IMR-90 (cell line): ENCODE measurements at regions not wholly inside any gene's neighbourhood (a gene's known extent, or its start where the extent isn't known, plus 50 kb on each side); places are given as distances from the start of the nearest gene placed in this dataset.

Experiments
- ATAC-seq: fragments of 200-7000 bp; cut with Tn5 transposase; 2 replicates; pipeline ENCODE4 v1.9.1; 2020; ENCODE audit warnings: low read depth, mild to moderate bottlenecking, moderate library complexity
- BruUV-seq: library from RNA; stranded (reverse); fragments of 400-500 nt; replicated peaks from 2 replicates; lab custom pipeline; 2021; lab: Mats Ljungman, UMichigan
- CTCF ChIA-PET: fragments of 300-600 bp; formaldehyde crosslinking; extraction: SDS; loops from one replicate; lab custom pipeline; 2021; ENCODE audit warnings: antibody characterized with exemption; lab: Yijun Ruan, JAX
- POLR2A ChIA-PET: fragments of 300-600 bp; sonication (Branson Sonifier 250); formaldehyde crosslinking; loops from one replicate; lab custom pipeline; 2022; ENCODE audit warnings: antibody characterized with exemption; ENCODE audit not compliant: unreplicated experiment; lab: Charles Lee
- DNase-seq: peaks from one replicate; pipeline ENCODE4 v3.0.0; 2013
- H2AFZ ChIP-seq: replicated peaks from 2 replicates; pipeline ENCODE3; 2013; ENCODE audit warnings: low read length, mild to moderate bottlenecking; ENCODE audit not compliant: poor library complexity
- H2AK5ac ChIP-seq: 2 replicates; pipeline ENCODE4 v1.6.1; 2013; ENCODE audit warnings: low read depth, low read length, inconsistent platforms
- H2AK9ac ChIP-seq: replicated peaks from 2 replicates; pipeline ENCODE3; 2013; ENCODE audit warnings: mild to moderate bottlenecking, low read depth, low read length, moderate library complexity; ENCODE audit not compliant: poor library complexity
- H2BK120ac ChIP-seq: 2 replicates; pipeline ENCODE4 v1.6.1; 2013; ENCODE audit warnings: low read depth, low read length, inconsistent platforms
- H2BK15ac ChIP-seq: 3 replicates; pipeline ENCODE4 v1.6.1; 2013; ENCODE audit warnings: low read depth, low read length, inconsistent platforms
- H2BK20ac ChIP-seq: 2 replicates; pipeline ENCODE4 v1.6.1; 2013; ENCODE audit warnings: low read depth, mild to moderate bottlenecking, inconsistent platforms, low read length, moderate library complexity
- H2BK5ac ChIP-seq: 2 replicates; pipeline ENCODE4 v1.6.1; 2013; ENCODE audit warnings: mild to moderate bottlenecking, low read depth, low read length, inconsistent platforms; ENCODE audit not compliant: poor library complexity, severe bottlenecking
- H3K14ac ChIP-seq: replicated peaks from 2 replicates; pipeline ENCODE4 v1.6.1; 2013; ENCODE audit warnings: low read depth, low read length, inconsistent platforms
- H3K18ac ChIP-seq: 2 replicates; pipeline ENCODE4 v1.6.1; 2013; ENCODE audit warnings: low read depth, low read length, control low read depth
- H3K23ac ChIP-seq: 2 replicates; pipeline ENCODE4 v1.6.1; 2013; ENCODE audit warnings: low read depth, low read length, inconsistent platforms
- H3K27ac ChIP-seq: 2 replicates; pipeline ENCODE4 v1.5.1; 2013; ENCODE audit warnings: mild to moderate bottlenecking, control low read depth, low read length; ENCODE audit not compliant: insufficient read depth
- H3K27me3 ChIP-seq: 2 replicates; pipeline ENCODE4 v1.6.1; 2013; ENCODE audit warnings: low read length; ENCODE audit not compliant: control insufficient read depth, insufficient read depth
- H3K36me3 ChIP-seq: 2 replicates; pipeline ENCODE4 v1.6.1; 2013; ENCODE audit warnings: low read length, mixed read lengths; ENCODE audit not compliant: control insufficient read depth, insufficient read depth
- H3K4ac ChIP-seq: 2 replicates; pipeline ENCODE4 v1.6.1; 2013; ENCODE audit warnings: low read depth, low read length, inconsistent platforms
- H3K4me1 ChIP-seq: 2 replicates; pipeline ENCODE4 v1.6.1; 2013; ENCODE audit warnings: low read length, mixed read lengths; ENCODE audit not compliant: control insufficient read depth, insufficient read depth
- H3K4me2 ChIP-seq: 2 replicates; pipeline ENCODE4 v1.6.1; 2013; ENCODE audit warnings: low read depth, mild to moderate bottlenecking, control low read depth, low read length, moderate library complexity
- H3K4me3 ChIP-seq: 2 replicates; pipeline ENCODE4 v1.5.1; 2013; ENCODE audit warnings: low read depth, mild to moderate bottlenecking, control low read depth, low read length, moderate library complexity; ENCODE audit not compliant: insufficient read depth
- H3K56ac ChIP-seq: 2 replicates; pipeline ENCODE4 v1.6.1; 2013; ENCODE audit warnings: low read length, inconsistent platforms; ENCODE audit not compliant: insufficient read depth; ENCODE audit errors: extremely low read depth
- H3K79me1 ChIP-seq, 2 experiments: 2 replicates each; pipeline ENCODE4 v1.6.1; 2013; ENCODE audit warnings: low read length in 2 of 2, inconsistent platforms in 1 of 2, low read depth in 1 of 2
- H3K9ac ChIP-seq: 2 replicates; pipeline ENCODE4 v1.6.1; 2013; ENCODE audit warnings: low read depth, low read length, control low read depth
- H3K9me1 ChIP-seq: 2 replicates; pipeline ENCODE4 v1.6.1; 2013; ENCODE audit warnings: low read length, inconsistent platforms; ENCODE audit not compliant: insufficient read depth
- H3K9me3 ChIP-seq: 2 replicates; pipeline ENCODE4 v1.6.1; 2013; ENCODE audit warnings: low read length; ENCODE audit not compliant: control insufficient read depth, insufficient read depth
- H4K20me1 ChIP-seq: 2 replicates; pipeline ENCODE4 v1.6.1; 2013; ENCODE audit warnings: low read length, inconsistent platforms; ENCODE audit not compliant: insufficient read depth
- H4K5ac ChIP-seq: 2 replicates; pipeline ENCODE4 v1.6.1; 2013; ENCODE audit warnings: mild to moderate bottlenecking, low read depth, low read length, control low read depth
- H4K8ac ChIP-seq, 2 experiments: 2 replicates each; pipeline ENCODE4 v1.6.1; 2013; ENCODE audit warnings: low read depth in 2 of 2, low read length in 2 of 2, control low read depth in 1 of 2, inconsistent platforms in 1 of 2
- H4K91ac ChIP-seq: 2 replicates; pipeline ENCODE4 v1.6.1; 2013; ENCODE audit warnings: low read depth, low read length, inconsistent platforms; ENCODE audit not compliant: insufficient read depth
- CEBPB ChIP-seq: IDR thresholded peaks from 2 replicates; pipeline ENCODE4 v1.6.1; 2012; ENCODE audit warnings: low read depth, low read length, improper control_type of control experiment
- MAFK ChIP-seq: IDR thresholded peaks from 2 replicates; pipeline ENCODE4 v1.6.1; 2012; ENCODE audit warnings: low read depth, low read length, improper control_type of control experiment
- dilution Hi-C: fragments of 300-500 bp; cut with HindIII; formaldehyde crosslinking; loops from one replicate; pipeline ENCODE4 v1.14.3; 2018; ENCODE audit warnings: low sequenced_read_pairs; ENCODE audit not compliant: unreplicated experiment
- in situ Hi-C: fragments of 300-500 bp; cut with MboI; formaldehyde crosslinking; loops from 3 replicates; pipeline ENCODE4 v1.14.3; 2019; ENCODE audit warnings: low sequenced_read_pairs, inconsistent platforms, mixed read lengths
- intact Hi-C: fragments of 100-400 bp; cut with micrococcal nuclease; formaldehyde crosslinking; loops from 2 replicates; pipeline ENCODE4 v1.10.0; 2022

GRCh38 chr12:28857369-28857768 is 291.7 kb upstream of the FAR2 start:
- Histone ChIP-seq H3K27ac (no peak overlapping the region), H3K9ac (no peak overlapping the region), H3K9me3 (no peaks in the 10 kb centered on the region), H3K56ac (no peak overlapping the region), H3K4me2 (no peak overlapping the region), H4K20me1 (no peaks in the 10 kb centered on the region), H3K4ac (no peak overlapping the region), H3K14ac (no peak overlapping the region), H2BK5ac (no peak overlapping the region), H4K5ac (no peak overlapping the region), H4K91ac (no peak overlapping the region), H3K79me1 (no peaks in the 10 kb centered on the region), H3K4me1 (no peaks in the 10 kb centered on the region), H3K4me3 (no peak overlapping the region), H3K9me1 (no peaks in the 10 kb centered on the region), H2BK120ac (no peak overlapping the region), H2AK5ac (no peak overlapping the region), H2BK15ac (no peak overlapping the region), H2BK20ac (no peak overlapping the region), H3K18ac (no peak overlapping the region), H3K36me3 (no peaks in the 10 kb centered on the region), H2AFZ (no peak overlapping the region), H2AK9ac (no peak overlapping the region), H3K27me3 (no peaks in the 10 kb centered on the region), H4K8ac (no peak overlapping the region), H3K23ac (no peak overlapping the region)
- ATAC-seq (no peak), DNase-seq (no peak)
- TF ChIP-seq MAFK (no peak), CEBPB (peak; percentile 36; the same call in 1 of the 2 replicates)
- dilution Hi-C loops (no loop called here), intact Hi-C loops (no loop called here), in situ Hi-C loops (no loop called here)
- BruUV-seq = no TSS peak
- ChIA-PET POLR2A (no interaction called here), CTCF (interaction anchor here (0.7 to 1.2 kb wide), 2 partner anchors 164 to 1581 kb away, joined by 3 read pairs; no protein-coding TSS in a partner anchor)
